Activated CD4-positive, CD25-positive, alpha-beta regulatory T cell treated with anti-CD3 and anti-CD28 coated beads, Interleukin-2, amount 50 U/mL, for 16 hours (primary cell): ENCODE measurements at regions not wholly inside any gene's neighbourhood (a gene's known extent, or its start where the extent isn't known, plus 50 kb on each side); places are given as distances from the start of the nearest gene placed in this dataset.
"Not testable (repeated sequence)": the region's sequence is repeated elsewhere in the genome, so short reads cannot be mapped to it uniquely, and the experiment has no call there.

Experiments used
- DNase-seq: peaks from one replicate; pipeline ENCODE4 v3.0.0-alpha.2; 2020; ENCODE audit warnings: low read depth, low spot score

- not testable (repeated sequence) for DNase-seq
These were observed 109.2 kb upstream of the PTPN20 start for GRCh38 chr10:46802010-46802409.

- not testable (repeated sequence) for DNase-seq
These were observed 108.1 kb upstream of the PTPN20 start for GRCh38 chr10:46803082-46803481.

GRCh38 chr10:46810222-46810621 lies 101.0 kb upstream of the PTPN20 start:
- DNase-seq = not testable (repeated sequence)

- DNase-seq = not testable (repeated sequence)
These were observed 95.1 kb upstream of the PTPN20 start for GRCh38 chr10:46816126-46816525.

- DNase-seq = not testable (repeated sequence)
These were observed 70.7 kb upstream of the PTPN20 start for GRCh38 chr10:46840393-46841050.

- DNase-seq = not testable (repeated sequence)
These were observed 70.1 kb upstream of the PTPN20 start for GRCh38 chr10:46841051-46841593.

GRCh38 chr10:46845194-46845593 lies 66.0 kb upstream of the PTPN20 start:
- not testable (repeated sequence) for DNase-seq

- DNase-seq = not testable (repeated sequence)
These were observed 65.6 kb upstream of the PTPN20 start for GRCh38 chr10:46845640-46846039.

- not testable (repeated sequence) for DNase-seq
These were observed 50.5 kb upstream of the PTPN20 start for GRCh38 chr10:46860753-46861152.
